Adrenal gland (tissue), 9 donors: ENCODE measurements at regions not wholly inside any gene's neighbourhood (a gene's known extent, or its start where the extent isn't known, plus 50 kb on each side); places are given as distances from the start of the nearest gene placed in this dataset.

Experiments used
- DNase-seq, 7 donors: peaks; one replicate each; pipeline ENCODE4 v3.0.0-alpha.2; 2019 to 2020
- H3K27ac ChIP-seq, 5 donors: fragments of 200-600 bp; sonication (generic) in 4 of 5; 1 replicate in 3 of 5; 2 replicates in 2 of 5; pipeline versions ENCODE4 v1.5.1 to v1.8.0; 2016 to 2020; ENCODE audit warnings: mild to moderate bottlenecking in 1 of 5
- H3K27me3 ChIP-seq: fragments of 200-600 bp; 2 replicates; pipeline ENCODE4 v1.8.0; 2021
- H3K36me3 ChIP-seq, 2 donors: fragments of 200-600 bp; replicated peaks in 1 of 2; 1 replicate in 1 of 2; 2 replicates in 1 of 2; pipeline versions ENCODE4 v1.5.1 to v1.8.0; 2018 to 2022
- H3K4me1 ChIP-seq, 2 donors: fragments of 200-600 bp; replicated peaks in 1 of 2; 1 replicate in 1 of 2; 2 replicates in 1 of 2; pipeline versions ENCODE4 v1.5.1 to v1.8.0; 2018 to 2021
- H3K4me3 ChIP-seq, 4 donors: fragments of 200-600 bp; sonication (generic) in 3 of 4; one replicate each; pipeline ENCODE4 v1.5.1; 2016 to 2018
- H3K9me3 ChIP-seq, 3 donors: fragments of 200-600 bp; sonication (generic) in 1 of 3; replicated peaks in 1 of 3; 1 replicate in 2 of 3; 2 replicates in 1 of 3; pipeline versions ENCODE4 v1.5.1 to v1.8.0; 2016 to 2021
- POLR2A ChIP-seq, 2 donors: fragments of 450-650 bp; IDR thresholded peaks; one replicate each; pipeline ENCODE4 v1.6.1; 2017; ENCODE audit warnings: antibody characterized with exemption in 2 of 2, mild to moderate bottlenecking in 2 of 2, moderate library complexity in 1 of 2
- WGBS, 4 donors: extraction: QIAGEN DNeasy Blood & Tissue Kit in 2 of 4; methylation state at CpG; one replicate each; pipeline versions ENCODE4 v1.1.5 to v1.1.7; 2013 to 2017; 5-methylcytosine and 5-hydroxymethylcytosine counted together
- intact Hi-C, 2 donors: fragments of 100-400 bp; cut with DNase I; formaldehyde crosslinking; loops; one replicate each; pipeline versions ENCODE4 v1.14.1 to v1.15.0; 2022 to 2023
- TF ChIP-seq, protein P1 (sequence below), 6 experiments: fragments of 450-650 bp in 4 of 6; fragments of 200-600 bp in 2 of 6; sonication (generic) in 1 of 6; IDR thresholded peaks; 1 replicate in 5 of 6; 2 replicates in 1 of 6; pipeline versions ENCODE4 v1.5.1 to v1.8.0; 2016 to 2021; ENCODE audit warnings: antibody characterized with exemption in 6 of 6, mild to moderate bottlenecking in 2 of 6, moderate library complexity in 1 of 6
- donor health status: healthy with polysubstance abuse.
- donor health status: Bipolar disorder and iron deficiency.
- donor health status: DM: yes; HTN: yes; CAD: no.
- donor health status: DM: no; HTN: no; CAD: no.
- donor health status: DM: no; HTN: no; CAD: no.

DNA sequence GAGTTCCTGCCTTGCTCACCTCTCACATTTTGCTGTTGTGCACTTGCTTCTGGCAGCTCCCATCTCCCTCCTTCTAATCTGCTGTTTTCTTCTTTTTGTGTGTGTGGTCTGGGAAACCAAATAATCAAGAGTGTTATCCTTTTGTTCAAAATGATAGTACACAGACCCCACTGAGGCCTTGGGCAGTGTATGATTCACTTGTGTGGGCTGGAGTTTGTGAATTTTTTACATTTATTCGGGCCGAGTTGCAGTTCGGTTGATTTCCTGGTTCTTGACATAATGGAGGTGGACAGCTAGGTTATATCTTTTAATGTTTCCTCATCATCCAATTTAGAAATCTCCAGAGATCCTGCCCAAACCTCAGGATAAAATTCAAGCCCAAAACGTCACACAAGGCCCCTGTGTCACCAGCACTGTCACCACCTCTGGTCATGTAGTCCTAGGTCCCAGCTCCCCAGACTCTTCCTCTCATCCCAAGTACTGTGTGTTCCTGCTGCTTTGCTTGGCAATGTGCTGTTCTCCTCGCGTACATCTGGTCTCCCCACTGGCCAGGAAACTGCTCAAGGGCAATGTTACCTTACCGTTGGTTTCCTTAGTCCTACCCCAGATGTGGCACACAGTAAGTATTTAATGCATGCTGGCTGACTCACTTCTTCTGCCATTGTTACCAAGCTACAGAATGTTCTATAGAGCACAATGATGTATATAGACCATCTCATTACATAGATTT, 55.7 kb upstream of the PHACTR2 start:
- Histone ChIP-seq H3K4me1 (peaks cover 0 to 3% of the 10 kb centered on the region in 2 donors), H3K4me3 (no peak overlapping the region), H3K27me3 (no peaks in the 10 kb centered on the region), H3K27ac (no peak overlapping the region), H3K9me3 (no peaks in the 10 kb centered on the region), H3K36me3 (no peaks in the 10 kb centered on the region)
- WGBS, 4 donors = 58 to 67% (median 64%) methylated on average over 7 of the region's 7 CpGs
- no peak for DNase-seq
- no peak for TF ChIP-seq POLR2A (IDR thresholded peaks at IDR 0.05)
- TF ChIP-seq, protein P1, sequence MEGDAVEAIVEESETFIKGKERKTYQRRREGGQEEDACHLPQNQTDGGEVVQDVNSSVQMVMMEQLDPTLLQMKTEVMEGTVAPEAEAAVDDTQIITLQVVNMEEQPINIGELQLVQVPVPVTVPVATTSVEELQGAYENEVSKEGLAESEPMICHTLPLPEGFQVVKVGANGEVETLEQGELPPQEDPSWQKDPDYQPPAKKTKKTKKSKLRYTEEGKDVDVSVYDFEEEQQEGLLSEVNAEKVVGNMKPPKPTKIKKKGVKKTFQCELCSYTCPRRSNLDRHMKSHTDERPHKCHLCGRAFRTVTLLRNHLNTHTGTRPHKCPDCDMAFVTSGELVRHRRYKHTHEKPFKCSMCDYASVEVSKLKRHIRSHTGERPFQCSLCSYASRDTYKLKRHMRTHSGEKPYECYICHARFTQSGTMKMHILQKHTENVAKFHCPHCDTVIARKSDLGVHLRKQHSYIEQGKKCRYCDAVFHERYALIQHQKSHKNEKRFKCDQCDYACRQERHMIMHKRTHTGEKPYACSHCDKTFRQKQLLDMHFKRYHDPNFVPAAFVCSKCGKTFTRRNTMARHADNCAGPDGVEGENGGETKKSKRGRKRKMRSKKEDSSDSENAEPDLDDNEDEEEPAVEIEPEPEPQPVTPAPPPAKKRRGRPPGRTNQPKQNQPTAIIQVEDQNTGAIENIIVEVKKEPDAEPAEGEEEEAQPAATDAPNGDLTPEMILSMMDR (IDR thresholded peaks at IDR 0.05) = no peak
- intact Hi-C loops = no loop called here

DNA sequence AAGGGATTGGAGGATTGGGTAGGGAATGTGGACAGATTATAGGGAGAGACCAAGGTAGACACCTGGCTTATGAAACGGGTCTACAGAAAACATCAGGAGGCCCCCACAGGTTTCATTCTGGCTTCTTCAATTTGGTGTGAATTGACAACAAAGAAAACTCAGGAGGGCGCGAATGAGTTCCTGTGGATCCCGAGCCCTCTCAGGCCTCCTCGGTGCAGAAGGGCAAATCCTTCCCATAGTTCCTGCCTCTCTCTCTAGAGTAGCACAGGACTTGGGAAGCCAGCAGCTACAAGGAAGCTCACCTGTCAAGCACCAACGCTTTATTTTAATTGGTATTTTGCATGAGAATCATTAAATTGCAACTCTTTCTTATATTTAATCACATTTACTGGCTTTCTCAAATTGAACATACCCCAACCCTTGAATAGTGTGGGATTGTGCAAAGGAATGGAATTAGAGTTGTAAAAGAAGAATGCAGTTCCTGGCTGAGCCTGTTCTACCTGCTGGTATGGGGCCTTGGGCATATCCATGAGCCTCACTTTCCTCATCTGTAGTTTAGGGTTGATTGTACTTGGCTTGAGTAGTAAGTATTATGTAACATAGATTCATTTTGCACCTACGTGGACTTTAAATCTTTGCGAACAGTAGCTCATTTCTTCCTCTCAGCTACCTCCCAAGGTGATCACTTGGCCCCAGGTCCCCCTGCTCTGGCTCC, 56.4 kb upstream of the PHACTR2 start:
- no peaks in the 10 kb centered on the region for H3K9me3 ChIP-seq
- no peak overlapping the region for H3K4me3 ChIP-seq
- DNase-seq = no peak
- H3K4me1 ChIP-seq = peaks cover 0 to 3% of the 10 kb centered on the region in 2 donors
- intact Hi-C loops = no loop called here
- no peak overlapping the region for H3K27ac ChIP-seq
- H3K27me3 ChIP-seq = no peaks in the 10 kb centered on the region
- no peaks in the 10 kb centered on the region for H3K36me3 ChIP-seq
- TF ChIP-seq, protein P1 (IDR thresholded peaks at IDR 0.05) = no peak
- no peak for TF ChIP-seq POLR2A (IDR thresholded peaks at IDR 0.05)
- 91 to 95% (median 92%) methylated on average over 8 of the region's 8 CpGs for WGBS, 4 donors

DNA sequence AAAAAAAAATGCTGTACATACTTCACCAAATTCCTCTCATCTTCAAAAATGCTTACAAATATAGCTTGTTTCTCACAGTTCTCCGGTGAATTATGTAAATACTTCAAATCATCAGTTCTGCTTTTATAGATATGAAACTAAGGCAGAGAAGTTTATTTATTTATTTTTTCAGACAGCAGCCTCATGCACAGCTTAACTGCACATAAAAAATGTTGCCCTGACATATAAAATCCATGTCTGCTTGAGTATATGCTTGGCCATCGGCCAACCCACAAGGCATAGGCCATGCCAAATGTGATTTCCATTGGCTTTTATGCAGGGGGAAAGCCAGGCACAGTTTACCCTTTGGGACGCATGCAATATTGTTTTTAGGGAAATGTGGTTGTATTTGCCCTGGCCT, 57.3 kb upstream of the PHACTR2 start:
- intact Hi-C loops = no loop called here
- TF ChIP-seq, protein P1 (IDR thresholded peaks at IDR 0.05) = no peak
- TF ChIP-seq POLR2A (IDR thresholded peaks at IDR 0.05) = no peak
- no peaks in the 10 kb centered on the region for H3K27me3 ChIP-seq
- no peak overlapping the region for H3K27ac ChIP-seq
- H3K9me3 ChIP-seq = no peaks in the 10 kb centered on the region
- WGBS, 4 donors = 73 to 77% (median 76%) methylated on average over 3 of the region's 3 CpGs
- no peak for DNase-seq
- peaks cover 0 to 3% of the 10 kb centered on the region in 2 donors for H3K4me1 ChIP-seq
- H3K36me3 ChIP-seq = no peaks in the 10 kb centered on the region
- H3K4me3 ChIP-seq = no peak overlapping the region

DNA sequence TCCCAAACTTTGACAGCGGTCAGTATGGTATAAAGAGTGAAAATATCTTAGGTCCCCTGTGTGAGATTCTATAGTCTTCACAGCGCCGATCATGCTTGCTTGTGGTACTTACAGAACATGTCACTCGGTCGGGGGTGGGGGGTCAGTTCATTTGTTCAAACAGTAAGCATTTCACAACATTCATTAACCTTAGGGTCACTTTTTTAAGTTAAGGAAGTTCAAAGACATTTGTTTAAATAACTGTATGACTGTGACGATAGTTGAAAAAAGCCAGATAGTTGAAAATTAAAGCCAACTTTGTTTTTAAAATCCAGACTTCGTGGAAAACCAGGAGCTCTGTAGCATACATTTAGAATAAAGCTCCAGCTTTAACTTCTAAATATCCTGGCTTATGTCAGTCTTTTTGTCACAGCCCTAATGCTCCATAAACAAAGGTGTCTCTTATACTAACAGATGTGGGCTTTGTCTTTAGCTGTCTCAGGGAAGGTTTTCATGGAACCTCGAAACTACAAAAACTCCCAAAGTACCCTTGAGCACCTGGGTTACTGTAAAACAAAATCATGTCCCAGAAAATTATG, 57.9 kb upstream of the PHACTR2 start:
- H3K36me3 ChIP-seq = no peaks in the 10 kb centered on the region
- 83 to 87% (median 84%) methylated on average over 8 of the region's 8 CpGs for WGBS, 4 donors
- H3K4me3 ChIP-seq = no peak overlapping the region
- TF ChIP-seq, protein P1 (IDR thresholded peaks at IDR 0.05) = no peak
- TF ChIP-seq POLR2A (IDR thresholded peaks at IDR 0.05) = no peak
- intact Hi-C loops = no loop called here
- no peak for DNase-seq
- H3K27me3 ChIP-seq = no peaks in the 10 kb centered on the region
- H3K27ac ChIP-seq = no peak overlapping the region
- H3K4me1 ChIP-seq = peaks cover 0 to 3% of the 10 kb centered on the region in 2 donors
- no peaks in the 10 kb centered on the region for H3K9me3 ChIP-seq
